ENCODE measurements at regions not wholly inside any gene's neighbourhood (a gene's known extent, or its start where the extent isn't known, plus 50 kb on each side); places are given as distances from the start of the nearest gene placed in this dataset.

DNA sequence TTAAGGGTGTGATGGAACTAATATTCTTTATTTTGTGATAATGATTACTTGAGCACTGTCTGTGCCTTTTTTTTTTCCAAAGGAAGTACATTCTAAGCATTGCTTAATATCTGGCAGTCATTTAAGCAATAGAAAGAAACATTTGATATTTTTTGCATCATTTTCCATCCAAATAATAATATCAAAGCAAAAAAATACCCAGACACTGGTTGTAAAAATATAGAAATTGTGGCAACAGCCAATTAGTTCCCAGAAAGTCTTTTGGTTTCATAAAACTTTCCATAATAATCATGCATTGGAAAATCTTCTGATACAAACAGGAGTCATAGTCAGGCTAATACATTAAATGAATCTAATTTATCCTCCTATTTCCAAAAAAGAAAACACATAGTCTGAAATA lies 629.3 kb upstream of the ADAMTS5 start:
- Histone ChIP-seq H3K9me3 (ENCODE audit: control insufficient read depth, low read length) (no peaks in the 10 kb centered on the region), H3K27ac (ENCODE audit: insufficient read depth, low read length, poor library complexity, severe bottlenecking) (no peak overlapping the region), H3K4me1 (ENCODE audit: control insufficient read depth, insufficient read depth, low read length, poor library complexity, severe bottlenecking) (no peaks in the 10 kb centered on the region), H3K36me3 (ENCODE audit: control insufficient read depth, insufficient read depth, low read length) (no peaks in the 10 kb centered on the region), H3K4me3 (ENCODE audit: insufficient read depth, low read depth, low read length, poor library complexity, severe bottlenecking) (no peak overlapping the region), H3K27me3 (replicated peaks; ENCODE audit: control insufficient read depth, insufficient read depth, low read length, poor library complexity, severe bottlenecking) (no peaks in the 10 kb centered on the region)
- no peak for DNase-seq

DNA sequence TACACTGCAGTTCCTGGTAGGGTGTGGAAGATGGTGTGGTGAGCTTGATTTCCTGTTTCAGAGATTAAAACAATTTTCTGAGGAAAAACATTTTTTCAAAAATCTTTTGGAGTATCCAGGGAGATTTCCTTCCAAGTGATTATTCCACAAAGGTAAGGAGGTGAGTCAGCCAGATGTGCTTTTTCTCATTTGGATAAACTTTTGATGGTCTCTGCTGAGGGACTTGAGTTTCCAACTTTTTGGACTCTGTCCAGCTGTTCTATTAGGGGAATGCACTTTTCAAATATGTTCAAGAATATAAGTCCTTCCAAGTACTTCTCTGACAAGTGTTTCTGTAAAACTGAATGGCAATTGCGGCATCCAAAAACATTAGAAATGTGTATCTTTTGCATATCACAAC lies 628.8 kb upstream of the ADAMTS5 start:
- DNase-seq: no peak
- Histone ChIP-seq H3K4me3 (ENCODE audit: insufficient read depth, low read depth, low read length, poor library complexity, severe bottlenecking) (no peak overlapping the region), H3K27ac (ENCODE audit: insufficient read depth, low read length, poor library complexity, severe bottlenecking) (no peak overlapping the region), H3K9me3 (ENCODE audit: control insufficient read depth, low read length) (no peaks in the 10 kb centered on the region), H3K27me3 (replicated peaks; ENCODE audit: control insufficient read depth, insufficient read depth, low read length, poor library complexity, severe bottlenecking) (no peaks in the 10 kb centered on the region), H3K36me3 (ENCODE audit: control insufficient read depth, insufficient read depth, low read length) (no peaks in the 10 kb centered on the region), H3K4me1 (ENCODE audit: control insufficient read depth, insufficient read depth, low read length, poor library complexity, severe bottlenecking) (no peaks in the 10 kb centered on the region)

DNA sequence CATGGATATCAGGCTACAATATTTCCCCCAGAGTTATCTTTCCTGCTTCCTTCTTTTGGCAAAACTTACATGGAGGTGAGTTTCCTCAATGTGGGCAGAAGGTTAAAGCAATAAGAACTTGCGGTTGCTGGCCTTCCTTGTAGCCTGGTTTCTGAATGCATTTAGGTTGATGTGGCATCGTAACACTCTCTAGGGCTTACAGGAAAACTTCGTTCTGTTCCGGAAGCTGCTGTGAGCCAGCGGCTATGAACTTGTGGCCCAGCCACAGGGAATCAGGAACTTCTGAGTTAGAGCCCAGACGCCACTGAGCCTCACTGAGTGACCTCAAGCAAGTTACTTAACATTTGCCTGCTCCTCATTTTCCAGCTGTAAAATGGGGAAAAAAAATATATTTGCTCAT lies 623.4 kb upstream of the ADAMTS5 start:
- Histone ChIP-seq H3K36me3 (ENCODE audit: control insufficient read depth, insufficient read depth, low read length) (no peaks in the 10 kb centered on the region), H3K4me3 (ENCODE audit: insufficient read depth, low read depth, low read length, poor library complexity, severe bottlenecking) (no peak overlapping the region), H3K4me1 (ENCODE audit: control insufficient read depth, insufficient read depth, low read length, poor library complexity, severe bottlenecking) (no peaks in the 10 kb centered on the region), H3K27ac (ENCODE audit: insufficient read depth, low read length, poor library complexity, severe bottlenecking) (no peak overlapping the region), H3K9me3 (ENCODE audit: control insufficient read depth, low read length) (no peaks in the 10 kb centered on the region), H3K27me3 (replicated peaks; ENCODE audit: control insufficient read depth, insufficient read depth, low read length, poor library complexity, severe bottlenecking) (no peaks in the 10 kb centered on the region)
- no peak for DNase-seq

DNA sequence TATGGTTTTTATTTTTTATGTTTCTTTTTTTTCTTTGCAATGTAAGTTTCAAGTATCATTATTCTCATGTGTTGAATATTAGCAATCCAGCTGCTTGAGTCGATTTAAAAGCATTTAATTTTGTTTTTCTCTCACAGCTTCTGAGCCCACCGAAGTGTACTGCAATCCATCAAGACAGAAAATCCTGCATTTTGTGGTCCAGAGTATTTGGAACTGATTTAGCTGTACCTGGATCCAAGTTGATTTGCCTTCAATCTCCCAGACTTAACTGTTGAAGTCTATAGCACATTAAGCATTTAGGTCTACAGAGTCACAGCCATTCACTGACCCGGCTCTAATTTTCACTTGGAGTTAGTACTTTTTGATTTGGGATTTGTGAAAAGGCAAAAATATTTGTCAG lies 622.9 kb upstream of the ADAMTS5 start:
- Histone ChIP-seq H3K27ac (ENCODE audit: insufficient read depth, low read length, poor library complexity, severe bottlenecking) (no peak overlapping the region), H3K4me3 (ENCODE audit: insufficient read depth, low read depth, low read length, poor library complexity, severe bottlenecking) (no peak overlapping the region), H3K9me3 (ENCODE audit: control insufficient read depth, low read length) (no peaks in the 10 kb centered on the region)

DNA sequence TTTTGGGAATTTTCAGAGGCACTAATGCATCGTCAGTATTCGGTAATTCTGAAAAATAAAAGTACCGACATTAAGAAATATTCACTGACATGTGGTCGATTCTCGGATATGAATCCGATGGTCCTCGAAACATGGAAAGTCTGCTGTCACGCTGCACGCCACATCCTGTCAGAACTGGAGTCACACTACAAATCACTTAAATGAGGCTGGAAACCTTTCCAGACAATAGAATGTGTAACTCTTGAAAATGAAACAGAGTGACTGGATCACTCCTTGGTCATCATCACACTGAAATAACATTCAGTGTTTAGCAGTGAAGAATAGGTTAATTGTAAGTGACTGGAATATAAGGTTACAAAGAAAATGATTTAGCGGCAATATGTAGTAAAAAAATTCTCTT lies 620.1 kb upstream of the ADAMTS5 start:
- no peak for DNase-seq
- Histone ChIP-seq H3K9me3 (ENCODE audit: control insufficient read depth, low read length) (no peaks in the 10 kb centered on the region), H3K4me1 (ENCODE audit: control insufficient read depth, insufficient read depth, low read length, poor library complexity, severe bottlenecking) (no peaks in the 10 kb centered on the region), H3K27me3 (replicated peaks; ENCODE audit: control insufficient read depth, insufficient read depth, low read length, poor library complexity, severe bottlenecking) (no peaks in the 10 kb centered on the region), H3K4me3 (ENCODE audit: insufficient read depth, low read depth, low read length, poor library complexity, severe bottlenecking) (no peak overlapping the region), H3K36me3 (ENCODE audit: control insufficient read depth, insufficient read depth, low read length) (no peaks in the 10 kb centered on the region), H3K27ac (ENCODE audit: insufficient read depth, low read length, poor library complexity, severe bottlenecking) (no peak overlapping the region)

More for the DNA sequence above, 622.9 kb upstream of the ADAMTS5 start:
- no peaks in the 10 kb centered on the region for H3K4me1 ChIP-seq (ENCODE audit: control insufficient read depth, insufficient read depth, low read length, poor library complexity, severe bottlenecking)
- H3K27me3 ChIP-seq (replicated peaks; ENCODE audit: control insufficient read depth, insufficient read depth, low read length, poor library complexity, severe bottlenecking): no peaks in the 10 kb centered on the region
- DNase-seq: no peak
- H3K36me3 ChIP-seq (ENCODE audit: control insufficient read depth, insufficient read depth, low read length): no peaks in the 10 kb centered on the region

DNA sequence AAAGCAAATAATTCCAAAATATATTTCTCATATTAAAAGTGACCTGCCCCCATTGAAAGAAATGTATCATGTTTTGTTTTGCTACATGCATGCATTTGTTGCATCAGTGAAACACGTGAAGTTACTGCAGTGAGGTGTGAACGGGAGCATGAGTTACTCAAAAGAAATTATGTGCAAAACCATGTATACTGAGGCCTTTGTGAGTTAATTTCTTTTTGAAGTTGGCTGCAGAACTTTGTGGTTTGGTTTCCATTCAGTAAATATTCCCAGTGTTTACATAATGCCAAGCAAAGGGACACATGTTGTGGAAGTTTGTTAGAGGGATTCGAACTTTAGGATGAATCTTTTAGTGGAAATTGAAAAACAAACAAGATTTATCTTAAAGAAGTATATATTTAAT lies 619.4 kb upstream of the ADAMTS5 start:
- DNase-seq: no peak
- Histone ChIP-seq H3K27ac (ENCODE audit: insufficient read depth, low read length, poor library complexity, severe bottlenecking) (no peak overlapping the region), H3K4me3 (ENCODE audit: insufficient read depth, low read depth, low read length, poor library complexity, severe bottlenecking) (no peak overlapping the region), H3K9me3 (ENCODE audit: control insufficient read depth, low read length) (no peaks in the 10 kb centered on the region), H3K4me1 (ENCODE audit: control insufficient read depth, insufficient read depth, low read length, poor library complexity, severe bottlenecking) (no peaks in the 10 kb centered on the region), H3K36me3 (ENCODE audit: control insufficient read depth, insufficient read depth, low read length) (no peaks in the 10 kb centered on the region), H3K27me3 (replicated peaks; ENCODE audit: control insufficient read depth, insufficient read depth, low read length, poor library complexity, severe bottlenecking) (no peaks in the 10 kb centered on the region)

DNA sequence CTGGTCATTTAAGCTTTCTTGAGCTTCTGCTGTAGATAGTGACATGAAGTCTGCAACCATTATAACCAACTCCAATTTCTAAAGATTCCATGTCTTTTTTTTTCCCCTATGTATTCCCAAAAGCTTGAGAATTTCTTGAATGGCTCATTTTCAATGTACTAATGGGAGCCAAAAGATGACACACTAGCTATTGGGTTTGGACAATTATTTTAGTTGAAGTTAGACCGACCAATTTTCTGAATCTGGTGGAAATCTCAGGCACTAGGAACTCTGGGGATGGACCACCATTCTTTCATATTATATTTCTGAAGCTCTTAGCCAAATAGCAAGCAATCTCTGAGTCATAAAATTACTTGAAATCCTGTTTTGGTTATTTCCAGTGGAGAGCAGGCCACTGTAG lies 617.4 kb upstream of the ADAMTS5 start:
- Histone ChIP-seq H3K4me3 (ENCODE audit: insufficient read depth, low read depth, low read length, poor library complexity, severe bottlenecking) (no peak overlapping the region), H3K27ac (ENCODE audit: insufficient read depth, low read length, poor library complexity, severe bottlenecking) (no peak overlapping the region), H3K9me3 (ENCODE audit: control insufficient read depth, low read length) (no peaks in the 10 kb centered on the region), H3K27me3 (replicated peaks; ENCODE audit: control insufficient read depth, insufficient read depth, low read length, poor library complexity, severe bottlenecking) (no peaks in the 10 kb centered on the region), H3K4me1 (ENCODE audit: control insufficient read depth, insufficient read depth, low read length, poor library complexity, severe bottlenecking) (no peaks in the 10 kb centered on the region), H3K36me3 (ENCODE audit: control insufficient read depth, insufficient read depth, low read length) (no peaks in the 10 kb centered on the region)
- no peak for DNase-seq

DNA sequence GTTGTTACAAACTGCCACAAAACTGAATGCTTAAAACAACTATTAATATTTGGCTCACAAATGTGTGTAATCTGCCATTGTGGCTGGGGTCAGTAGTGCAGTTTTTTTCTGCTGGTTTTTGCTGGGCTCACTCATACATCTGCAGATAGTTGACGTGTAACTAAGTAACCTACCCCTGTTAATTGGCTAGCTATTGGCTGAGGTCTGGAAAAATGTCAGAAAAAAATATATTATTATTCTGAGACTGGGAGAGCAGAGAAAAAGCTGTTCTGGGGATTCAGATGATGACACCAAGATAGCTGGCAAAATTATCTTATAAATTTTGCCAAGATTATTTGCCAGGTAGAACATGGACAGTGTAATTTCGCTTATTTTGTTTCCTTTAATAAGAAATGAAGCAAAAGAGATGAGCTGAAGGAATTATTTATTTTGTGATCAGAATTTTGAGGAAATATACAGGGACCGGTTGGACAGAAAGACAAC lies 616.1 kb upstream of the ADAMTS5 start:
- H3K27me3 ChIP-seq (replicated peaks; ENCODE audit: control insufficient read depth, insufficient read depth, low read length, poor library complexity, severe bottlenecking): no peaks in the 10 kb centered on the region
- no peaks in the 10 kb centered on the region for H3K36me3 ChIP-seq (ENCODE audit: control insufficient read depth, insufficient read depth, low read length)
- H3K4me3 ChIP-seq (ENCODE audit: insufficient read depth, low read depth, low read length, poor library complexity, severe bottlenecking): no peak overlapping the region
- no peaks in the 10 kb centered on the region for H3K4me1 ChIP-seq (ENCODE audit: control insufficient read depth, insufficient read depth, low read length, poor library complexity, severe bottlenecking)
- H3K9me3 ChIP-seq (ENCODE audit: control insufficient read depth, low read length): no peaks in the 10 kb centered on the region
- no peak for DNase-seq
- H3K27ac ChIP-seq (ENCODE audit: insufficient read depth, low read length, poor library complexity, severe bottlenecking): no peak overlapping the region

DNA sequence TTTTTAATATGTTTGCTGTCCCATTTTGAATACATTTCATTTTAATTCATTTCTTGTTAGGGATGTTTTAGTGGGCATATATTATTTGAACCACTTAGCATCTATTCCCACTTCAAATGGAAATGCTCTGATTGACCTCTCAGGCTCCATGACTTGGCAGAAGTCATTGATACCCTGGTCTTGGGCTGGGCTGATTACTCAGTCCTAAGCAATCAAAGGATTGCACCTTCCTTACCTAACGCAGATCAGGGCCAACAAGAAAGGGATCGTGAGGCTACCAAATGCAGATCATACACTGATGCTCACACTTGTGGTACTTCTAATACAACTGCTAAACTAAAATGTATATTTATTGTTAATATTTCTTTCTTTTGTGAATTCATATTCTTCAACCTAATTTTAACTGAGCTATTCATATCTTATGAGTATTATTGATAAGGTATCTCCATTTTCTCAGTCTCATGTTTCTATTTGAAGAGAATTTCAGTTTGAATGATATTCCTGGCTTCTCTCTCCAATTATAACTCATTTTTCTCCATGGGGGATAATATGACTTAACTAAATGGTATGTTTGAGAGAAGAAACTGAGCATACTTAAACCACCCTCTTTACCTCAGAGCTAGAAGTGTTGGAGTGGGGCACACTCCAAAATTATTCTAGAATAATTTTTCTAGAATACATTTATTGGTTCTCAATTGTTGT lies 615.5 kb upstream of the ADAMTS5 start:
- Histone ChIP-seq H3K27me3 (replicated peaks; ENCODE audit: control insufficient read depth, insufficient read depth, low read length, poor library complexity, severe bottlenecking) (no peaks in the 10 kb centered on the region), H3K4me1 (ENCODE audit: control insufficient read depth, insufficient read depth, low read length, poor library complexity, severe bottlenecking) (no peaks in the 10 kb centered on the region), H3K9me3 (ENCODE audit: control insufficient read depth, low read length) (no peaks in the 10 kb centered on the region), H3K4me3 (ENCODE audit: insufficient read depth, low read depth, low read length, poor library complexity, severe bottlenecking) (no peak overlapping the region), H3K27ac (ENCODE audit: insufficient read depth, low read length, poor library complexity, severe bottlenecking) (no peak overlapping the region), H3K36me3 (ENCODE audit: control insufficient read depth, insufficient read depth, low read length) (no peaks in the 10 kb centered on the region)
- DNase-seq: no peak

DNA sequence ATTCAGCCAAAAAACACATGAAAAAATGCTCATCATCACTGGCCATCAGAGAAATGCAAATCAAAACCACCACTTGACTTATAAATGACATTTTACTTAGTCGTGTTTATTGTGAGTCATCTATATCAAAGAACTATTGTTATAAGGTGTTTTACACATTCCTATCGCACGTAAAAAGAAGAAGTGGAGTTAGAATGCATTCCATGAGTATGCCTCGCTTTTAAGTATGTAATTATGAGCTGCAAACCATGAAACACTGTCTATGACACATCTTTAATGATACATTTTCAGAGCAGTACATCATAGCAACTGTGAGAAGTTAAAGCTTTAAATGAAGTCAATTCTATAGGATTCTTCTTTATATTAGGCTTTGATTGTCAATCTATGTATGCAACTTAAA lies 614.3 kb upstream of the ADAMTS5 start:
- H3K4me1 ChIP-seq (ENCODE audit: control insufficient read depth, insufficient read depth, low read length, poor library complexity, severe bottlenecking): no peaks in the 10 kb centered on the region
- H3K9me3 ChIP-seq (ENCODE audit: control insufficient read depth, low read length): no peaks in the 10 kb centered on the region
- no peak overlapping the region for H3K27ac ChIP-seq (ENCODE audit: insufficient read depth, low read length, poor library complexity, severe bottlenecking)
- no peaks in the 10 kb centered on the region for H3K36me3 ChIP-seq (ENCODE audit: control insufficient read depth, insufficient read depth, low read length)
- no peak for DNase-seq
- no peaks in the 10 kb centered on the region for H3K27me3 ChIP-seq (replicated peaks; ENCODE audit: control insufficient read depth, insufficient read depth, low read length, poor library complexity, severe bottlenecking)
- no peak overlapping the region for H3K4me3 ChIP-seq (ENCODE audit: insufficient read depth, low read depth, low read length, poor library complexity, severe bottlenecking)

Measured in effector memory CD4-positive, alpha-beta T cell (primary cell).